Activated gamma-delta T cell treated with anti-CD3 and anti-CD28 coated beads, Interleukin-2, amount 50 U/mL, for 16 hours (primary cell): ENCODE measurements at regions not wholly inside any gene's neighbourhood (a gene's known extent, or its start where the extent isn't known, plus 50 kb on each side); places are given as distances from the start of the nearest gene placed in this dataset.

Experiments used
- DNase-seq: peaks from one replicate; pipeline ENCODE4 v3.0.0-alpha.2; 2020; ENCODE audit warnings: low read depth

GRCh38 chr3:102112704-102113230 is 263.5 kb downstream of the NFKBIZ start:
- DNase-seq, result no peak

DNA sequence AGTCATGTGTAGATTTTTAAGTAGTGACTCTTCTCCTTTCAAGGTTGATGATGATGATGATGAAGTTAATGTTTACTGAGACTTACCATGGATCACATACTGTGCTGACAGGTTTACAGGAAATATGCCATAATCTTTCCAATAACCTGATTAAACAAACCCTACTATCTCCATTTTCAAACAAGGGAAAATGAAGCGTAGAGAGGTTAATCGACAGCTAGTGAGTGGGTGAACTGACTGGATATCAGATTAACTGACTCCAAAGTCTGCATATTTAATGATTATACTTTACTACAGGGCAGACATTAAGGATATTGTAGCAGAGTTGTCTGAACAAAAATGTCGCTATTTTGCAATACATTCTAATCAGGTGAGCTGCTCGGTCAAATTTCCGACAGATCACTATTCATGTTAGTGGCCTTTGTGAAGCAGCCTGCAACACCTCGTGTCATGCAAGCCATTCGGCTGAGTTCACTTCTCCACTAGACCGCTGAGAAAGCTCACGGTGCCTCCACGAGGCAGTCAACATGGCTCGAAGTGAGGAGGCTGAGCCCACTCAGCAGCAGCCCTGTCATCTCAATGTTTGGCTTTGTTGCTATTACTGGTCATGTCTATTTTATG is 264.2 kb downstream of the NFKBIZ start:
- no peak for DNase-seq

GRCh38 chr3:102114264-102114979 is 265.1 kb downstream of the NFKBIZ start:
- DNase-seq, result peak; percentile 5

GRCh38 chr3:102122527-102122926 is 273.2 kb downstream of the NFKBIZ start:
- DNase-seq, result no peak

- no peak for DNase-seq
Observed at GRCh38 chr3:102123590-102124190, 274.4 kb downstream of the NFKBIZ start.

DNA sequence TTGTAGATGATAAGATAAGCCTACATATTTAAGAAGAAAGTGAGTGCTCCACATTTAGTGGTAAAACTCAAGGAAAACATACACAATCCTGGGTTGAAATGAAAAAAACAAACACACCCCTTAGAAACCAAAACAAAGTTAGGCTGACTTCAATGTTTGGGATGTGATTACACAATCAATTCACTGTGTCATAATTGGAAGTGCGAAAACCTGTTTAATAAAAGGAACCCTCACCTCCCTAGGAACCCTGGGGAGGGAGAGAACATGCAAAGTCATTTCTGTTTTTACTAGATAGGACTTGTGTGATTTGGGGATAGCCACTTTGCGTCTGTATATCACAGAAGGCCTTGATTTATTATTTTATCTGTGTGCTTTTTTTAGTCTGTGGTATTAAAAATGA is 275.0 kb downstream of the NFKBIZ start:
- no peak for DNase-seq

GRCh38 chr3:102124704-102125103 is 275.4 kb downstream of the NFKBIZ start:
- no peak for DNase-seq

GRCh38 chr3:102125197-102125993 is 276.1 kb downstream of the NFKBIZ start:
- no peak for DNase-seq

DNA sequence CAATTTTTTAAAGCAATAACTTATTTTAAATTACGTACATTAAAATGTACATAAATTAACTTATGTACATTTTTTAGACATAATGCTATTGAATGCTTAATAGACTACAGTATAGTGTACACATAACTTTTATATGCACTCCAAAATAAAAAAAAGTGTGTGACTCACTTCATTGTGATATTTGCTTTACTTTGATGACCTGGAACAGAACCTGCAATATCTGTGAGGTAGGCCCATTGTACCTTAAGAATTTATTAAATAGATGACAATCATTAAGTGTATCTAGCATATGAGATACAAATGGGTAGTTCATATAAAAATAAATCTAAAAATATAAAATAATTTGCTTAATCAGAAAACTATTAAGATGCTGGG is 276.7 kb downstream of the NFKBIZ start:
- no peak for DNase-seq

GRCh38 chr3:102129760-102130608 is 280.7 kb downstream of the NFKBIZ start:
- no peak for DNase-seq

GRCh38 chr3:102132370-102132769 is 283.1 kb downstream of the NFKBIZ start:
- DNase-seq, result no peak

DNA sequence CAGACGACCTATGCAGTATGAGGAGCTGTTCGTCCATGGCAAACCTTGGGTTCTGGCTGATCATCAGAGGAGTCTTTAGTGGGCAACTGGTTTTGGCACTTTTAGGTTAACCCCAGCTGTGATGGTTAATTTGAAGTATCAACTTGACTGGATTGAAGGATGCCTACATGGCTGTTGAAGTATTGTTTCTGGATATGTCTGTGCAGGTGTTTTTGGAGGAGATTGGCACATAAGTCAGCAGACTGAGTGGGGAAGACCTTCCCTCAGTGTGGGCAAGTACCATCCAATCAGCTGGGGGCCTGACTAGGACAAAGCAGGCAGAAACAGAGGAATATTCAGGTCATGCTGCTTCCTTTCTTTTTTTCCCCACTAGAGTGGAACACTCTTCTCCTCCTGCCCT is 284.1 kb downstream of the NFKBIZ start:
- DNase-seq, result no peak

- no peak for DNase-seq
Observed at GRCh38 chr3:102135316-102135715, 286.0 kb downstream of the NFKBIZ start.

GRCh38 chr3:102136183-102136582 is 286.9 kb downstream of the NFKBIZ start:
- no peak for DNase-seq

GRCh38 chr3:102140116-102140515 is 290.8 kb downstream of the NFKBIZ start:
- no peak for DNase-seq

- DNase-seq, result no peak
Observed at GRCh38 chr3:102141096-102141927, 292.0 kb downstream of the NFKBIZ start.

- no peak for DNase-seq
Observed at GRCh38 chr3:102141928-102142239, 292.6 kb downstream of the NFKBIZ start.

GRCh38 chr3:102142379-102143060 is 292.3 kb upstream of the ZPLD1 start:
- DNase-seq, result no peak

GRCh38 chr3:102143536-102143935 is 291.3 kb upstream of the ZPLD1 start:
- no peak for DNase-seq

DNA sequence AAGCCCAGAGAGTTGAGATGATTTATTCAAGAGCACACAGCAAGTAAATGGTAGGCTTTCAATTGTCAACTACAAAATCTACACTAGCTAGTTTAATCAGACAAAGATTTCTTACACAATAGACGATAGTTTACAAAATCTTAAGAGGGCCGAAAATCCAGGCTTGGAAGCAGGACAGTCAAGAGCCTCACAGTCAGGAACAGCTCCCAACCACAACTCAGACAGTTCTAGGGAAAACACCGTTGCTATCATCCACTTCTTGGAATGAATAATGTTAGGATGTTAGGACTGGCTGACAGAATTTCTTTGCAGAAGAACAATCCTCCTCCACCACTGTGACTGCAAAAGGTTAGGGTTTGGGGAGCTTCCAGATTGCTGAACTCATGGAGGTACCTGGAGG is 290.8 kb upstream of the ZPLD1 start:
- DNase-seq, result no peak
